H9 (cell line): ENCODE measurements at regions not wholly inside any gene's neighbourhood (a gene's known extent, or its start where the extent isn't known, plus 50 kb on each side); places are given as distances from the start of the nearest gene placed in this dataset.

Experiments
- DNase-seq: peaks from one replicate; pipeline ENCODE4 v3.0.0-alpha.2; 2017
- H2AFZ ChIP-seq: one replicate; pipeline ENCODE4 v1.6.1; 2013; ENCODE audit warnings: mild to moderate bottlenecking, low read length, control low read depth, moderate library complexity
- H2AK5ac ChIP-seq: 2 replicates; pipeline ENCODE4 v1.6.1; 2013; ENCODE audit warnings: low read length, control low read depth, mixed read lengths; ENCODE audit not compliant: insufficient read length
- H2BK120ac ChIP-seq: one replicate; pipeline ENCODE4 v1.6.1; 2013; ENCODE audit warnings: low read depth, mild to moderate bottlenecking, low read length, control low read depth, inconsistent platforms; ENCODE audit not compliant: poor library complexity, severe bottlenecking
- H2BK12ac ChIP-seq: 2 replicates; pipeline ENCODE4 v1.6.1; 2013; ENCODE audit warnings: low read length, control low read depth, mixed read lengths, low read depth; ENCODE audit not compliant: insufficient read length
- H2BK15ac ChIP-seq: 2 replicates; pipeline ENCODE4 v1.6.1; 2013; ENCODE audit warnings: low read depth, low read length, control low read depth
- H2BK20ac ChIP-seq: one replicate; pipeline ENCODE4 v1.6.1; 2013; ENCODE audit warnings: low read depth, mild to moderate bottlenecking, low read length, control low read depth, inconsistent platforms; ENCODE audit not compliant: poor library complexity, severe bottlenecking
- H2BK5ac ChIP-seq: 2 replicates; pipeline ENCODE4 v1.6.1; 2013; ENCODE audit warnings: low read length, control low read depth, mixed read lengths; ENCODE audit not compliant: insufficient read length
- H3K14ac ChIP-seq: 2 replicates; pipeline ENCODE4 v1.6.1; 2013; ENCODE audit warnings: low read length, control low read depth; ENCODE audit not compliant: insufficient read depth
- H3K18ac ChIP-seq: 2 replicates; pipeline ENCODE4 v1.6.1; 2013; ENCODE audit warnings: low read depth, mild to moderate bottlenecking, mixed read lengths, low read length, control low read depth; ENCODE audit not compliant: insufficient read length
- H3K23ac ChIP-seq: 2 replicates; pipeline ENCODE4 v1.6.1; 2013; ENCODE audit warnings: low read length, control low read depth, mixed read lengths, low read depth; ENCODE audit not compliant: insufficient read length
- H3K23me2 ChIP-seq: 2 replicates; pipeline ENCODE4 v1.6.1; 2013; ENCODE audit warnings: low read depth, mild to moderate bottlenecking, mixed read lengths, low read length, control low read depth; ENCODE audit not compliant: insufficient read length, poor library complexity, severe bottlenecking
- H3K27ac ChIP-seq: 2 replicates; pipeline ENCODE4 v1.5.1; 2013; ENCODE audit warnings: low read length, control low read depth, mixed read lengths, low read depth; ENCODE audit not compliant: insufficient read length
- H3K27me3 ChIP-seq: 2 replicates; pipeline ENCODE4 v1.6.1; 2013; ENCODE audit warnings: low read length, control low read depth, inconsistent platforms; ENCODE audit not compliant: insufficient read depth
- H3K4ac ChIP-seq: 2 replicates; pipeline ENCODE4 v1.6.1; 2013; ENCODE audit warnings: low read depth, mild to moderate bottlenecking, control low read depth, inconsistent platforms, low read length, moderate library complexity
- H3K4me1 ChIP-seq: 2 replicates; pipeline ENCODE4 v1.6.1; 2013; ENCODE audit warnings: low read length, control low read depth, inconsistent platforms; ENCODE audit not compliant: insufficient read depth
- H3K4me2 ChIP-seq: 2 replicates; pipeline ENCODE4 v1.6.1; 2013; ENCODE audit warnings: low read length, control low read depth, mixed read lengths; ENCODE audit not compliant: insufficient read length, insufficient read depth
- H3K56ac ChIP-seq: 2 replicates; pipeline ENCODE4 v1.6.1; 2013; ENCODE audit warnings: low read depth, mild to moderate bottlenecking, mixed read lengths, low read length, control low read depth; ENCODE audit not compliant: insufficient read length
- H3K79me1 ChIP-seq: 2 replicates; pipeline ENCODE4 v1.6.1; 2013; ENCODE audit warnings: low read depth, mild to moderate bottlenecking, moderate library complexity, low read length, control low read depth, inconsistent platforms; ENCODE audit not compliant: insufficient read depth, poor library complexity, severe bottlenecking
- H3K79me2 ChIP-seq: 2 replicates; pipeline ENCODE4 v1.6.1; 2013; ENCODE audit warnings: low read length, control low read depth, inconsistent platforms; ENCODE audit not compliant: insufficient read depth
- H3K9ac ChIP-seq: 2 replicates; pipeline ENCODE4 v1.6.1; 2013; ENCODE audit warnings: low read length, control low read depth, mixed read lengths; ENCODE audit not compliant: insufficient read length; ENCODE audit errors: extremely low read depth
- H3K9me3 ChIP-seq: one replicate; pipeline ENCODE4 v1.6.1; 2013; ENCODE audit warnings: low read depth, low read length, inconsistent platforms; ENCODE audit not compliant: control insufficient read depth
- H3T11ph ChIP-seq: one replicate; pipeline ENCODE4 v1.6.1; 2013; ENCODE audit warnings: mild to moderate bottlenecking, low read length, control low read depth, inconsistent platforms
- H4K20me1 ChIP-seq: one replicate; pipeline ENCODE4 v1.6.1; 2013; ENCODE audit not compliant: control insufficient read depth, insufficient read length, insufficient read depth
- H4K5ac ChIP-seq: 2 replicates; pipeline ENCODE4 v1.6.1; 2013; ENCODE audit warnings: low read depth, mild to moderate bottlenecking, mixed read lengths, low read length, control low read depth; ENCODE audit not compliant: insufficient read length
- H4K8ac ChIP-seq: replicated peaks from 2 replicates; pipeline ENCODE4 v1.6.1; 2013; ENCODE audit warnings: low read length, control low read depth, mixed read lengths, low read depth; ENCODE audit not compliant: insufficient read length
- H4K91ac ChIP-seq: 2 replicates; pipeline ENCODE4 v1.6.1; 2013; ENCODE audit warnings: low read depth, mild to moderate bottlenecking, moderate library complexity, mixed read lengths, low read length, control low read depth; ENCODE audit not compliant: insufficient read length
- H3K27ac Mint-ChIP-seq, 3 experiments: 2 replicates in 2 of 3; 3 replicates in 1 of 3; pipeline ENCODE4 v1.8.0; 2020 to 2021; ENCODE audit warnings: mixed read lengths in 3 of 3, mild to moderate bottlenecking in 1 of 3, moderate library complexity in 1 of 3
- H3K27me3 Mint-ChIP-seq: 2 replicates; pipeline ENCODE4 v1.8.0; 2021; ENCODE audit warnings: low read depth, mild to moderate bottlenecking, moderate library complexity, mixed read lengths
- H3K36me3 Mint-ChIP-seq, 3 experiments: 2 replicates in 2 of 3; 3 replicates in 1 of 3; pipeline ENCODE4 v1.8.0; 2020 to 2021; ENCODE audit warnings: low read depth in 3 of 3, mixed read lengths in 3 of 3; ENCODE audit not compliant: insufficient read depth in 1 of 3
- H3K4me1 Mint-ChIP-seq, 2 experiments: 2 replicates each; pipeline ENCODE4 v1.8.0; 2020; ENCODE audit warnings: mixed read lengths in 2 of 2
- H3K4me3 Mint-ChIP-seq, 2 experiments: 2 replicates in 1 of 2; 3 replicates in 1 of 2; pipeline ENCODE4 v1.8.0; 2020 to 2021; ENCODE audit warnings: mild to moderate bottlenecking in 2 of 2, mixed read lengths in 2 of 2, moderate library complexity in 1 of 2
- H3K9me3 Mint-ChIP-seq, 2 experiments: 2 replicates in 1 of 2; 3 replicates in 1 of 2; pipeline ENCODE4 v1.8.0; 2020; ENCODE audit warnings: mild to moderate bottlenecking in 2 of 2, mixed read lengths in 2 of 2, moderate library complexity in 1 of 2
- WGBS: extraction: QIAGEN DNeasy Blood & Tissue Kit; methylation state at CpG from one replicate; pipeline ENCODE4 v1.1.7; 2013; ENCODE audit warnings: missing lambda C conversion rate, low lambda C conversion rate, mixed read lengths; ENCODE audit not compliant: insufficient read length; ENCODE audit errors: extremely low coverage; 5-methylcytosine and 5-hydroxymethylcytosine counted together
- TF ChIP-seq, protein P1 (sequence below): fragments of 200-600 bp; sonication (generic); conservative IDR thresholded peaks from 3 replicates; pipeline ENCODE4 v1.8.0; 2021; ENCODE audit warnings: antibody characterized with exemption, mild to moderate bottlenecking

- Histone ChIP-seq H2BK15ac (no peak overlapping the region), H2BK12ac (no peak overlapping the region), H4K5ac (no peak overlapping the region), H2BK20ac (no peak overlapping the region), H3K4me2 (no peak overlapping the region), H3K14ac (no peak overlapping the region), H2BK120ac (no peak overlapping the region), H2AFZ (no peak overlapping the region), H3K79me1 (no peaks in the 10 kb centered on the region), H3K9me3 (no peaks in the 10 kb centered on the region), H3K27me3 (no peaks in the 10 kb centered on the region), H4K8ac (no peak overlapping the region), H3K9ac (no peak overlapping the region), H4K20me1 (no peaks in the 10 kb centered on the region), H4K91ac (no peak overlapping the region), H3K79me2 (no peaks in the 10 kb centered on the region), H3K27ac (no peak overlapping the region), H3K4ac (no peak overlapping the region), H3K23me2 (no peaks in the 10 kb centered on the region), H3K4me1 (peaks cover 3% of the 10 kb centered on the region; the same call in 1 of the 2 replicates), H2AK5ac (no peak overlapping the region), H2BK5ac (no peak overlapping the region), H3K18ac (no peak overlapping the region), H3T11ph (no peak overlapping the region), H3K23ac (no peak overlapping the region), H3K56ac (no peak overlapping the region)
- Mint-ChIP-seq H3K27ac (no peak overlapping the region; a peak in 1 of 7 replicates), H3K27me3 (no peaks in the 10 kb centered on the region), H3K4me3 (no peak overlapping the region), H3K36me3 (peaks cover 0 to 11% (median 4%) of the 10 kb centered on the region in 3 experiments; a peak in 4 of 7 replicates), H3K4me1 (peaks cover 21 to 37% of the 10 kb centered on the region in 2 experiments), H3K9me3 (peaks cover 3 to 7% of the 10 kb centered on the region in 2 experiments; a peak in 4 of 5 replicates)
- WGBS, result no CpG with 5 or more reads among the region's 3 CpGs
- no peak for DNase-seq
- TF ChIP-seq, protein P1, sequence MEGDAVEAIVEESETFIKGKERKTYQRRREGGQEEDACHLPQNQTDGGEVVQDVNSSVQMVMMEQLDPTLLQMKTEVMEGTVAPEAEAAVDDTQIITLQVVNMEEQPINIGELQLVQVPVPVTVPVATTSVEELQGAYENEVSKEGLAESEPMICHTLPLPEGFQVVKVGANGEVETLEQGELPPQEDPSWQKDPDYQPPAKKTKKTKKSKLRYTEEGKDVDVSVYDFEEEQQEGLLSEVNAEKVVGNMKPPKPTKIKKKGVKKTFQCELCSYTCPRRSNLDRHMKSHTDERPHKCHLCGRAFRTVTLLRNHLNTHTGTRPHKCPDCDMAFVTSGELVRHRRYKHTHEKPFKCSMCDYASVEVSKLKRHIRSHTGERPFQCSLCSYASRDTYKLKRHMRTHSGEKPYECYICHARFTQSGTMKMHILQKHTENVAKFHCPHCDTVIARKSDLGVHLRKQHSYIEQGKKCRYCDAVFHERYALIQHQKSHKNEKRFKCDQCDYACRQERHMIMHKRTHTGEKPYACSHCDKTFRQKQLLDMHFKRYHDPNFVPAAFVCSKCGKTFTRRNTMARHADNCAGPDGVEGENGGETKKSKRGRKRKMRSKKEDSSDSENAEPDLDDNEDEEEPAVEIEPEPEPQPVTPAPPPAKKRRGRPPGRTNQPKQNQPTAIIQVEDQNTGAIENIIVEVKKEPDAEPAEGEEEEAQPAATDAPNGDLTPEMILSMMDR, result no peak
Observed at GRCh38 chr12:58541300-58541690, 379.0 kb downstream of the LRIG3 start.
